Fibroblast of skin of scalp (primary cell): ENCODE measurements at regions not wholly inside any gene's neighbourhood (a gene's known extent, or its start where the extent isn't known, plus 50 kb on each side); places are given as distances from the start of the nearest gene placed in this dataset.
"Not testable (repeated sequence)": the region's sequence is repeated elsewhere in the genome, so short reads cannot be mapped to it uniquely, and the experiment has no call there.

ENCODE experiments used
- DNase-seq: peaks from one replicate; pipeline ENCODE4 v3.0.0-alpha.2; 2013

GRCh38 chr2:106339609-106340008 lies 128.6 kb downstream of the RGPD3 start:
- DNase-seq: no peak

- DNase-seq: no peak
Observed at GRCh38 chr2:106339132-106339531, 129.1 kb downstream of the RGPD3 start.

GRCh38 chr2:106338043-106338442 lies 130.2 kb downstream of the RGPD3 start:
- DNase-seq: no peak

DNA sequence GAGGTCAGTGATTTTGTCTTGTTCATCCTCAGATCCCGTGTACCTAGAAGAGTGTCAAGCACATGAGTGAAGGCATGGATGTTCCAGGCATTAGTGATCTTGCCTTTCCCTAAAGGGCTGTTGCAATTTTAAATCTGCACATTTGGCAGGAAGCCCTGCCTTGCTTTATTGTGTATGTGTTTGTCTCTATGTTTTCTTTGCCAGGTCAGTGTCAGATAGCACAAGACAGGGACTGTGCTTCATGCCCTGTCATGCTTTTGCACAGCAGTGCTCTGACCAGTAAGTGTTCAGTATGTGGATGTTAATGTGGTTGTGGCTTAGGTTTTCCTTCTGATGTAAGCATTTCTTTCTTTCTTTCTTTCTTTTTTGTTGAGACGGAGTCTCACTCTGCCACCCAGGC lies 131.5 kb downstream of the RGPD3 start:
- no peak for DNase-seq

GRCh38 chr2:106336108-106336507 lies 132.1 kb downstream of the RGPD3 start:
- no peak for DNase-seq

DNA sequence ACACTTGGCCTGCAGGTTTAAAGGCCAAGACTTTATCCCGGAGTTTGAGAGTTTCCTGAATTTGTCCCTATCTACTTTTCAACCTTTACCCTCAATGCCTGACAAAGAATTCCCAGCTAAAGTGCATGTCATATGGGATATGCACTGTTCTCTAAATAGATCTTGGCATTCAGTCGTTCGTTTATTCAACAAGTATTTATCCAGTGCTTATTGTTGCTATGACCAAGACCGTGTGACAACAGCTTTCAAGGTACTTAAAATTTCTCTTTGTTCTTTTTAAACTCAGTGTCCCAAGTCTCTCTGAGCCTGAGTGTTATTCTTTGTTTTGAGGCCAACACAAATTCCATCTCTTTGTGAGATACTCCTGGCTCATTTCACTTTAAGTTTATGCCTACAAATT lies 133.4 kb downstream of the RGPD3 start:
- DNase-seq: no peak

- not testable (repeated sequence) for DNase-seq
Observed at GRCh38 chr2:106333253-106333873, 134.8 kb downstream of the RGPD3 start.

- DNase-seq: no peak
Observed at GRCh38 chr2:106332054-106332453, 136.2 kb downstream of the RGPD3 start.

- DNase-seq: peak; percentile 87
Observed at GRCh38 chr2:106330384-106331261, 136.5 kb upstream of the UXS1 start.

DNA sequence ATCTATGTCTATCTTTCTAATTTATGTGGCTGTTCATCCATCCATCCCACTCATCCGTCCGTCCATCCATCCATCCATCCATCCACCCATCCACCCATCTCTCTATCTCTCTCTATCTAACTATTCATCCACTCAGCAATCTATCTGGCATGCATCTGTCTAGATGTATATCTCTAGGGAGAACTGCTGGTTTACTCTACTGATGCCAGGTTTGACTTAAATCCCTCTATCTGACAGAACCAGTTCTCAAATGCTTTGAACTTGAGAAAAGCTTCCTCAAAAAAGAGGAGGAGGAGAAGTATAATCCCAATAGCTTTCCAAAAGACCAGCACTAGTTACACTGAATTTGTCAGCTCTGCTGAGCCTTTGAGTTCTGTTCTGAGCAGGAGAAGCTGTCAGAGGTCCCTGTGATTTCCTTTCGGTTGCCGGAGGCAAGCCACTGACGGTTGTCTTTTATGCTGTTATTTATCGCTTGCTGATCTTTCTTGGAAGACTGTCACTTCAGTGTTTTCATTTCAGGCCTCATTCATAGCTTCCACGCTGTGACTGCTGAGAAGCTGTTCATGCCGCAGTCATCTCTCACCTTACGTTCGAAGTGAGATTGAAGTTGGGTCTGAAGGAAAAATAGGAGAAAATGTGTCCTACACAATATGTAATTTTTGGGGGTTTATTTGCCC lies 129.4 kb upstream of the UXS1 start:
- no peak for DNase-seq

GRCh38 chr2:106322281-106322680 lies 128.2 kb upstream of the UXS1 start:
- no peak for DNase-seq

DNA sequence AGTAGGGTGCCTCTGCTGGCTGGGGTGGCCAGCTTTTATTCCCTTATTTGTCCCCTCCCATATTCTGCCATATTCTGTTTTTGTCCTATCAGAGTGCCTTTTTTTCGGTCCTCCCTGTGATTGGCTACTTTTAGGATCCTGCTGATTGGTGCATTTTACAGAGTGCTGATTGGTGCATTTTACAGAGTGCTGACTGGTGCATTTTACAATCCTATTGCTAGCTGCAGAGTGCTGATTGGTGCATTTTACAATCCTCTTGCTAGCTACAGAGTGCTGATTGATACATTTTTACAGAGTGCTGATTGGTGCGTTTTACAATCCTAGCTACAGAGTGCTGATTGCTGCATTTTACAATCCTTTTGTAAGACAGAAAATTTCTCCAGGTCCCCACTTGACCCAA lies 126.3 kb upstream of the UXS1 start:
- not testable (repeated sequence) for DNase-seq

DNA sequence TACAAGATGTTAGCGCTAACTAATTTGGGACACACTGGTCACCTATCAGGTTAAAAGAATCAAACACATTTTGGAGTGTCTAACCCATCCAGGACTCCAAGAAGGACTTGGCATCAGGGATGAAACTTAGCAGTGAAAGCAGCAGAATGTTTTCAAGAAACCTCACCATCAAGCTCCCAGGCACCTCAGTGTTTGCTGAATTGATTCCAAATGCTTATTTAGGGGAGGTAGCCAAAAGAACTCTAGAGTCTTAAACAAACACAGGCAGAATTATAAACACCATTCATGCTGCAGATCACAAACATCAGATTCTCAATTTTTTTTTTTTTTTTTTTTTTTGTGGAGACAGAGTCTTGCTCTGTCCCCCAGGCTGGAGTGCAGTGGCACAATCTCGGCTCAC lies 122.8 kb upstream of the UXS1 start:
- no peak for DNase-seq

- no peak for DNase-seq
Observed at GRCh38 chr2:106314444-106314843, 120.3 kb upstream of the UXS1 start.

- no peak for DNase-seq
Observed at GRCh38 chr2:106311041-106311370, 116.9 kb upstream of the UXS1 start.

DNA sequence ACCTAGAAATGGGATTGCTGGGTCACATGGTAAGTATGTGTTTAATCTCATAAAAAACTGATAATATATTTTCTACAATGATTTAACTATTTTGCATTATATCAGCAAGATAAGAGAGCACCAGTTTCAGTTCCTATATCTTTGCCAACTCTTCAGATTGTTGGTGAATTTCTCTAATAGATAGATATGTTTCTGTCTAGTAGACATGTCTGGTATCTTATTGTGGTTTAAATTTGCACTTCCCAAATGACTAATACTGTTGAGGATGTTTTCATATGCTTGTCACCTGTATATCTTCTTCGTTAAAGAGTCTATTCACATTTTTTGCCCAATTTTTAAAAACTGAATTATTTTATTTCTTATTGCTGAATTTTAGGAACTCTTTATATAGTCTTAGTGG lies 113.8 kb upstream of the UXS1 start:
- DNase-seq: no peak

- DNase-seq: no peak
Observed at GRCh38 chr2:106306387-106306786, 112.3 kb upstream of the UXS1 start.

GRCh38 chr2:106304612-106305184 lies 110.6 kb upstream of the UXS1 start:
- DNase-seq: no peak

DNA sequence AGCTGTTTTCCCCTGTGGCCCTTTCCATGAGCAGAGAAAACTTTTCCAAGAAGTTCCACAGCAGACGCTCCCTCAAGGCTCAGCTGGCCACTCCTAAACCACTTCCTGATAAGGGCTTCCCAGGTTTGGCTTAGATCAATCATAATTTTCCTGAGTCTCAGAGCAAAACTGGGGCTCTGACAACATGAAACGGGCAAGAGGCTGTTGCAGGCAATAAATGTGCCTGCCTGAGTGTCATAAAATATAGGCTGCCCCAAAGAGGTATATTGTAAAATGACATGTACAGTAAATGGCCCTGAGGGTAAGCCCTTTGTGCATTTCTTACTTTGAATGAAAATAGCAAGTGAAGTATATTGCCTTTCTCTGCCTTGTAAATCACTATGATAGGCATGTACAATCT lies 105.6 kb upstream of the UXS1 start:
- no peak for DNase-seq

DNA sequence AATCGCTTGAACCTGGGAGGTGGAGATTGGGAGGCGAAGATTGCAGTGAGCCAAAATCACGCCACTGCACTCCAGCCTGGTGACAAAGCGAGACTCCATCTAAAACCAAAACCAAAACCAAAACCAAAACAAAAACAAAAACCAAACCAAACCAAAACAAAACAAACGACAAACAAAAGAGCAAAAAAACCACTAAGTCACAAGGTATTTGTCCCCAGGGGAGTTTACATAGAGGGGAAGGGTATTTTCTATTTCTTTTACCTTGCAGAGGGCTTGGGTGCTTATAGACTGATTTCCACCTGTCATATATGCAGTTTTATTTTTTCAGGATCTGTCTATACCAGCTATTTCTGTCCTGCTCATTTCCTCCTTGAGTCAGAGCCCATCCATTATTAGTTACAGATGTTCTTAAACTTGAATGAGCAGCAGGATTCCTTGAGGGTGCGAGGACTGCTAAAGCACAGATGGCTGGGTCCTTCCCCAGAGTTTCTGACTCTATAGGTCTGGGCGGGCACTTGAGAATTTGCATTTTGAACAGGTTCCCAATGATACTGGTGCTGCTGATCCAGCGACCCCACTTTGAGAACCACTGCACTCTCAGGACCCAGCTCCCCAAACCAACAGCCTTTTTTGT lies 102.2 kb upstream of the UXS1 start:
- peak; percentile 63 for DNase-seq

GRCh38 chr2:106294182-106294581 lies 100.1 kb upstream of the UXS1 start:
- DNase-seq: no peak

- DNase-seq: no peak
Observed at GRCh38 chr2:106293271-106293783, 99.2 kb upstream of the UXS1 start.

- no peak for DNase-seq
Observed at GRCh38 chr2:106292627-106293026, 98.5 kb upstream of the UXS1 start.
